SK-N-SH treated with all-trans-retinoic acid at 6 μM for 48 hours (cell line): ENCODE measurements at regions not wholly inside any gene's neighbourhood (a gene's known extent, or its start where the extent isn't known, plus 50 kb on each side); places are given as distances from the start of the nearest gene placed in this dataset.
"Not testable (repeated sequence)": the region's sequence is repeated elsewhere in the genome, so short reads cannot be mapped to it uniquely, and the experiment has no call there.

ENCODE experiments used
- ATAC-seq: fragments of 200-7000 bp; cut with Tn5 transposase; 3 replicates; pipeline ENCODE4 v1.9.1; 2020; ENCODE audit warnings: mild to moderate bottlenecking, moderate library complexity
- ARNTL ChIP-seq: fragments of 450-650 bp; formaldehyde crosslinking; IDR thresholded peaks from 2 replicates; pipeline ENCODE4 v1.5.0; 2020; ENCODE audit warnings: low read depth, mild to moderate bottlenecking, moderate library complexity, borderline replicate concordance
- BACH2 ChIP-seq: fragments of 250-450 bp; sonication (Bioruptor Pico); IDR thresholded peaks from 2 replicates; pipeline ENCODE4 v1.9.0; 2021; ENCODE audit warnings: mild to moderate bottlenecking, borderline replicate concordance
- CSDC2 ChIP-seq: fragments of 250-450 bp; sonication (Bioruptor Pico); IDR thresholded peaks from 2 replicates; pipeline ENCODE4 v1.5.0; 2020; ENCODE audit warnings: mild to moderate bottlenecking, moderate library complexity
- ESRRG ChIP-seq: fragments of 250-450 bp; sonication (Bioruptor Pico); IDR thresholded peaks from 2 replicates; pipeline ENCODE4 v1.6.1; 2021; ENCODE audit warnings: mild to moderate bottlenecking
- GLIS3 ChIP-seq: fragments of 250-450 bp; sonication (Bioruptor Pico); IDR thresholded peaks from 2 replicates; pipeline ENCODE4 v1.5.0; 2020; ENCODE audit warnings: mild to moderate bottlenecking, moderate library complexity
- ISL1 ChIP-seq: fragments of 250-450 bp; sonication (Bioruptor Pico); IDR thresholded peaks from 2 replicates; pipeline ENCODE4 v2.1.2; 2022; ENCODE audit warnings: mild to moderate bottlenecking, moderate library complexity
- OSR1 ChIP-seq: fragments of 250-450 bp; sonication (Bioruptor Pico); IDR thresholded peaks from 2 replicates; pipeline ENCODE4 v1.8.0; 2022; ENCODE audit warnings: moderate library complexity, mild to moderate bottlenecking, inconsistent platforms
- RARB ChIP-seq: fragments of 250-450 bp; sonication (Bioruptor Pico); IDR thresholded peaks from 2 replicates; pipeline ENCODE4 v1.8.0; 2021; ENCODE audit warnings: mild to moderate bottlenecking, moderate library complexity
- SNAI2 ChIP-seq: fragments of 250-450 bp; sonication (Bioruptor Pico); IDR thresholded peaks from 2 replicates; pipeline ENCODE4 v1.5.0; 2020; ENCODE audit warnings: mild to moderate bottlenecking, moderate library complexity
- TCF4 ChIP-seq: fragments of 250-450 bp; sonication (Bioruptor Pico); IDR thresholded peaks from 2 replicates; pipeline ENCODE4 v1.8.0; 2021; ENCODE audit warnings: mild to moderate bottlenecking, moderate library complexity, borderline replicate concordance
- TOX ChIP-seq: fragments of 250-450 bp; sonication (Bioruptor Pico); IDR thresholded peaks from 2 replicates; pipeline ENCODE4 v1.8.0; 2021; ENCODE audit warnings: mild to moderate bottlenecking, moderate library complexity, borderline replicate concordance
- ZC3H10 ChIP-seq: fragments of 250-450 bp; sonication (Bioruptor Pico); IDR thresholded peaks from 2 replicates; pipeline ENCODE4 v1.5.1; 2021; ENCODE audit warnings: mild to moderate bottlenecking, moderate library complexity
- ZFP3 ChIP-seq: fragments of 250-450 bp; sonication (Bioruptor Pico); IDR thresholded peaks from 2 replicates; pipeline ENCODE4 v1.5.0; 2020; ENCODE audit warnings: mild to moderate bottlenecking, moderate library complexity
- ZFP30 ChIP-seq: fragments of 450-650 bp; formaldehyde crosslinking; IDR thresholded peaks from 2 replicates; pipeline ENCODE4 v1.5.0; 2022; ENCODE audit warnings: mild to moderate bottlenecking, moderate library complexity
- ZNF565 ChIP-seq: fragments of 450-650 bp; formaldehyde crosslinking; conservative IDR thresholded peaks from 2 replicates; pipeline ENCODE4 v1.5.0; 2020; ENCODE audit warnings: low read depth, mild to moderate bottlenecking, moderate library complexity
- ZNF8 ChIP-seq: fragments of 450-650 bp; formaldehyde crosslinking; IDR thresholded peaks from 2 replicates; pipeline ENCODE4 v1.5.0; 2020; ENCODE audit warnings: mild to moderate bottlenecking, moderate library complexity
- TF ChIP-seq, protein P1 (sequence below): fragments of 250-450 bp; sonication (Bioruptor Pico); IDR thresholded peaks from 2 replicates; pipeline ENCODE4 v1.5.0; 2020; ENCODE audit warnings: mild to moderate bottlenecking, moderate library complexity
- TF ChIP-seq, protein P2 (sequence below): fragments of 250-450 bp; sonication (Bioruptor Pico); IDR thresholded peaks from 2 replicates; pipeline ENCODE4 v1.5.1; 2020; ENCODE audit warnings: low read depth, mild to moderate bottlenecking, moderate library complexity
- TF ChIP-seq, protein P3 (sequence below): fragments of 250-450 bp; sonication (Bioruptor Pico); IDR thresholded peaks from 2 replicates; pipeline ENCODE4 v1.8.0; 2021; ENCODE audit warnings: low read depth, mild to moderate bottlenecking, moderate library complexity, borderline replicate concordance
- TF ChIP-seq, protein P4 (sequence below): fragments of 250-450 bp; sonication (Bioruptor Pico); IDR thresholded peaks from 2 replicates; pipeline ENCODE4 v1.8.0; 2020; ENCODE audit warnings: mild to moderate bottlenecking, moderate library complexity, borderline replicate concordance

DNA sequence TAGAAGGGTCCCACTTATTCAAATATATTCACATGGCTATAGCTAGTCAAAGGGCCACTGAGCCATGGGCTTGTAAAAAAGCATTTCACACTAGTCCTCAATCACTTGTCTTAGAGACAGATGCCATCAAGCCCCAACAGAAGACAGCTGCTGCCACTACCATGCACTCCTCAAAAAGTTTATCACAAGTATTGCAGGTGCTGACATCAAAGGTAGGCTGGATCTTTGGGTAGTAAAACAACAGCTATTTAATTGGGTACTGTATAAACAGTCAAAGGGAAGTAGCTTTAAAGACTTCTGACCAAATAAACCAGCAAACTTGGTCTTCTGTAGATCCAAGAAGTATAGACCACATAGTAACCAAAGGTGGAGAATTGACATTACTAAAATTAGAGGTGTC, 59.2 kb upstream of the FER start (continued):
- TF ChIP-seq, protein P1, sequence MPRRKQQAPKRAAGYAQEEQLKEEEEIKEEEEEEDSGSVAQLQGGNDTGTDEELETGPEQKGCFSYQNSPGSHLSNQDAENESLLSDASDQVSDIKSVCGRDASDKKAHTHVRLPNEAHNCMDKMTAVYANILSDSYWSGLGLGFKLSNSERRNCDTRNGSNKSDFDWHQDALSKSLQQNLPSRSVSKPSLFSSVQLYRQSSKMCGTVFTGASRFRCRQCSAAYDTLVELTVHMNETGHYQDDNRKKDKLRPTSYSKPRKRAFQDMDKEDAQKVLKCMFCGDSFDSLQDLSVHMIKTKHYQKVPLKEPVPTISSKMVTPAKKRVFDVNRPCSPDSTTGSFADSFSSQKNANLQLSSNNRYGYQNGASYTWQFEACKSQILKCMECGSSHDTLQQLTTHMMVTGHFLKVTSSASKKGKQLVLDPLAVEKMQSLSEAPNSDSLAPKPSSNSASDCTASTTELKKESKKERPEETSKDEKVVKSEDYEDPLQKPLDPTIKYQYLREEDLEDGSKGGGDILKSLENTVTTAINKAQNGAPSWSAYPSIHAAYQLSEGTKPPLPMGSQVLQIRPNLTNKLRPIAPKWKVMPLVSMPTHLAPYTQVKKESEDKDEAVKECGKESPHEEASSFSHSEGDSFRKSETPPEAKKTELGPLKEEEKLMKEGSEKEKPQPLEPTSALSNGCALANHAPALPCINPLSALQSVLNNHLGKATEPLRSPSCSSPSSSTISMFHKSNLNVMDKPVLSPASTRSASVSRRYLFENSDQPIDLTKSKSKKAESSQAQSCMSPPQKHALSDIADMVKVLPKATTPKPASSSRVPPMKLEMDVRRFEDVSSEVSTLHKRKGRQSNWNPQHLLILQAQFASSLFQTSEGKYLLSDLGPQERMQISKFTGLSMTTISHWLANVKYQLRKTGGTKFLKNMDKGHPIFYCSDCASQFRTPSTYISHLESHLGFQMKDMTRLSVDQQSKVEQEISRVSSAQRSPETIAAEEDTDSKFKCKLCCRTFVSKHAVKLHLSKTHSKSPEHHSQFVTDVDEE (CRISPR knock-in tag) = no peak
- no peak for TF ChIP-seq ESRRG
- no peak for TF ChIP-seq ARNTL
- TF ChIP-seq CSDC2 (CRISPR knock-in tag) = no peak

DNA sequence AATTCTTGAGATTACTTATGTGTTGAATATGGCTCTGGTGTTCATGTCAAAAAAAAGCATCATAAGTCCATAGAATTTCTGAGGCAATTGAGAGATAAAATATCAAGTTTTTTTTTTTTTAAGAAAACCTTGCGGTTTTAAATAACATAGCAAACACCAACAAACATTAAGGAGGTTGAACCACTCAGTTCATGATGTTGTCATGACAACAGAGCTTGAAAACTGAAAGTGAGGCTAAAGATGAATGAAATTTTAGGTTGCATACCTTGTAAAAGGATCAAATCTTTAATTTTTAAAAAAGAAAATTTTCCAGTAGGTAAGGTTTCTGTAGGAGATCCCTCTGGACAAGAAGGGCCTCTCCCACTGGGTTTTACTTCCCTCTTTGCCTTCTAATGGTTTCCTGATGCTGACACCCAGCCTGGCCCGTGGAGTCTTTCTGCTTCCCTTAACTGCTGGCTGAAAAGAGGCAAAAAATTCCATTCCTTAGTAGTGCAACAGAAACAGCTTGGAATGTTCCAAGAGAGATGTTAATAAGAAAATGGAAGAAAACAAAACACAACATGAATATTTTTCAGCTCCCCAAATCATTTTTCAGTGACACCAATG, 60.0 kb upstream of the FER start:
- TF ChIP-seq OSR1 (CRISPR knock-in tag) (no peak), TCF4 (CRISPR knock-in tag) (no peak), GLIS3 (CRISPR knock-in tag) (no peak)
- ATAC-seq = peak; percentile 60; the same call in 2 of the 3 replicates

DNA sequence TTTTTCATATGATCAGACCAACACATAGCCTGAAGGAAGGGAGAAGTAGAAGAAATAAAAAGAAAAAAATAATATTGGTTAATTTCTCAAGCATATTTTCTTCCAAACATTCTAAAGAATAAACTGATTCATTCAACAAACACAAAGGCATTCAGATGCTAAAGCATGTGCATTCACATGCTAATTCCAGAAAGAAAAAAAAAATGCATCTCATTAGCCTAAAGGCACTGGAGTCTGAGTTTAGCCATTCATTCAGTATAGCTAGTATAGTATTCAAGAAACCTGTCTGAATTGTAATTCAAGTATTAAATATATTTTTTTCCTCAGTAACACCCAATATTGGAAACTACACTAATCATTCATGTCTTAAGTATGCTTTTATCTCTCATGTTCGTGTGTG, 61.0 kb upstream of the FER start:
- TF ChIP-seq, protein P2, sequence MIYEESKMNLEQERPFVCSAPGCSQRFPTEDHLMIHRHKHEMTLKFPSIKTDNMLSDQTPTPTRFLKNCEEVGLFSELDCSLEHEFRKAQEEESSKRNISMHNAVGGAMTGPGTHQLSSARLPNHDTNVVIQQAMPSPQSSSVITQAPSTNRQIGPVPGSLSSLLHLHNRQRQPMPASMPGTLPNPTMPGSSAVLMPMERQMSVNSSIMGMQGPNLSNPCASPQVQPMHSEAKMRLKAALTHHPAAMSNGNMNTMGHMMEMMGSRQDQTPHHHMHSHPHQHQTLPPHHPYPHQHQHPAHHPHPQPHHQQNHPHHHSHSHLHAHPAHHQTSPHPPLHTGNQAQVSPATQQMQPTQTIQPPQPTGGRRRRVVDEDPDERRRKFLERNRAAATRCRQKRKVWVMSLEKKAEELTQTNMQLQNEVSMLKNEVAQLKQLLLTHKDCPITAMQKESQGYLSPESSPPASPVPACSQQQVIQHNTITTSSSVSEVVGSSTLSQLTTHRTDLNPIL = no peak
- no peak for TF ChIP-seq TCF4 (CRISPR knock-in tag)
- TF ChIP-seq ISL1 = no peak
- TF ChIP-seq ARNTL = no peak
- TF ChIP-seq RARB = no peak
- TF ChIP-seq ZNF8 (CRISPR knock-in tag) = no peak
- TF ChIP-seq GLIS3 (CRISPR knock-in tag) = no peak
- TF ChIP-seq, protein P1 (CRISPR knock-in tag) = no peak
- TF ChIP-seq SNAI2 (CRISPR knock-in tag) = no peak
- TF ChIP-seq, protein P3, sequence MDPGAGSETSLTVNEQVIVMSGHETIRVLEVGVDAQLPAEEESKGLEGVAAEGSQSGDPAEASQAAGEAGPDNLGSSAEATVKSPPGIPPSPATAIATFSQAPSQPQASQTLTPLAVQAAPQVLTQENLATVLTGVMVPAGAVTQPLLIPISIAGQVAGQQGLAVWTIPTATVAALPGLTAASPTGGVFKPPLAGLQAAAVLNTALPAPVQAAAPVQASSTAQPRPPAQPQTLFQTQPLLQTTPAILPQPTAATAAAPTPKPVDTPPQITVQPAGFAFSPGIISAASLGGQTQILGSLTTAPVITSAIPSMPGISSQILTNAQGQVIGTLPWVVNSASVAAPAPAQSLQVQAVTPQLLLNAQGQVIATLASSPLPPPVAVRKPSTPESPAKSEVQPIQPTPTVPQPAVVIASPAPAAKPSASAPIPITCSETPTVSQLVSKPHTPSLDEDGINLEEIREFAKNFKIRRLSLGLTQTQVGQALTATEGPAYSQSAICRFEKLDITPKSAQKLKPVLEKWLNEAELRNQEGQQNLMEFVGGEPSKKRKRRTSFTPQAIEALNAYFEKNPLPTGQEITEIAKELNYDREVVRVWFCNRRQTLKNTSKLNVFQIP (CRISPR knock-in tag) = no peak
- no peak for TF ChIP-seq OSR1 (CRISPR knock-in tag)
- TF ChIP-seq BACH2 (CRISPR knock-in tag) = no peak
- TF ChIP-seq TOX = no peak
- TF ChIP-seq ESRRG = no peak
- TF ChIP-seq ZC3H10 (CRISPR knock-in tag) = no peak
- TF ChIP-seq ZFP30 (CRISPR knock-in tag) = no peak
- TF ChIP-seq ZFP3 (CRISPR knock-in tag) = no peak
- no peak for TF ChIP-seq CSDC2 (CRISPR knock-in tag)
- TF ChIP-seq ZNF565 (CRISPR knock-in tag) = no peak
- TF ChIP-seq, protein P4, sequence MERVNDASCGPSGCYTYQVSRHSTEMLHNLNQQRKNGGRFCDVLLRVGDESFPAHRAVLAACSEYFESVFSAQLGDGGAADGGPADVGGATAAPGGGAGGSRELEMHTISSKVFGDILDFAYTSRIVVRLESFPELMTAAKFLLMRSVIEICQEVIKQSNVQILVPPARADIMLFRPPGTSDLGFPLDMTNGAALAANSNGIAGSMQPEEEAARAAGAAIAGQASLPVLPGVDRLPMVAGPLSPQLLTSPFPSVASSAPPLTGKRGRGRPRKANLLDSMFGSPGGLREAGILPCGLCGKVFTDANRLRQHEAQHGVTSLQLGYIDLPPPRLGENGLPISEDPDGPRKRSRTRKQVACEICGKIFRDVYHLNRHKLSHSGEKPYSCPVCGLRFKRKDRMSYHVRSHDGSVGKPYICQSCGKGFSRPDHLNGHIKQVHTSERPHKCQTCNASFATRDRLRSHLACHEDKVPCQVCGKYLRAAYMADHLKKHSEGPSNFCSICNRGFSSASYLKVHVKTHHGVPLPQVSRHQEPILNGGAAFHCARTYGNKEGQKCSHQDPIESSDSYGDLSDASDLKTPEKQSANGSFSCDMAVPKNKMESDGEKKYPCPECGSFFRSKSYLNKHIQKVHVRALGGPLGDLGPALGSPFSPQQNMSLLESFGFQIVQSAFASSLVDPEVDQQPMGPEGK (CRISPR knock-in tag) = no peak
- ATAC-seq = no peak

DNA sequence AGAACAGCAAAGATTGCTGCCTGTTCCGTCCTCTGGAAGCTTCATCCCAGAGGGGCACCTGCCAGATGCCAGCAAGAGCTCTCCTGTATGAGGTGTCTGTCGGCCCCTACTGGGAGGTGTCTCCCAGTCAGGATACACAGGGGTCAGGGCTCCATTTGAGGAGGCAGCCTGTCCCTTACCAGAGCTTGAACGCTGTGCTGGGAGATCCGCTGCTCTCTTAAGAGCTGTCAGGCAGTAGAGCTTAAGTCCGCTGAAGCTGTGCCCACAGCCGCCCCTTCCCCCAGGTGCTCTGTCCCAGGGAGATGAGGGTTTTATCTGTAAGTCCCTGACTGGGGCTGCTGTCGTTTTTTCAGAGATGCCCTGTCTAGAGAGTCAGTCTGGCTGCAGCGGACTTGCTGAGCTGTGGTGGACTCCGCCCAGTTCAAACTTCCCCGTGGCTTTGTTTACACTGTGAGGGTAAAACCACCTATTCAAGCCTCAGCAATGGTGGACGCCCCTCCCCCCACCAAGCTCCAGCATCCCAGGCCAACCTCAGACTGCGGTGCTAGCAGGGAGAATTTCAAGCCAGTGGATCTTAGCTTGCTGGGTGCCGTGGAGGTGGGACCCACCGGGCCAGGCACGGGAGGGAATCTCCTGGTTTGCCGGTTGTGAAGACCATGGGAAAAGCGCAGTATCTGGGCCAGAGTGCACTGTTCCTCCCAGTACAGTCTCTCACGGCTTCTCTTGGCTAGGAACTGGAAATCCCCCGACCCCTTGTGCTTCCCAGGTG, 62.1 kb upstream of the FER start:
- not testable (repeated sequence) for ATAC-seq
